ENCODE measurements at regions not wholly inside any gene's neighbourhood (a gene's known extent, or its start where the extent isn't known, plus 50 kb on each side); places are given as distances from the start of the nearest gene placed in this dataset.

DNA sequence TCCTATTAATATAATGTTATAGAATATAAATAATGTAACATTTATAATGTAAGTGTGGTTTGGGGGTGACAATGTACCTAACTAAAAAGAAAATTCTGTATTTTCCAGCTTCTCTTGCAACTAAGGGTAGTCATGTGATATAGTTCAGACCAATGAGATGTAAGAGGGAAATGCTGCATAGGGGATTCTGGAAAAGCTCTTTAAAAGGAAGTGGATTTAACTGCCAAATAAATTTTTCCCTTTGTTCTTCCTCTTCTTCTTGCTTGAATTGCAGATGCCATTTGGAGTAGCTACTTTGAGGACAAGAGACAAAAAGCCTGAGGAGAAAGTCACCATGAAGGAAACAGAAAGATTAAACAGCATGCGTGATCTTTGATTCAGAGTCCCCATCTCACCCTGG lies 194.3 kb downstream of the PTEN start:
- Histone ChIP-seq H3K4me1 (ENCODE audit: control insufficient read depth, insufficient read depth, low read length) (peaks cover 20% of the 10 kb centered on the region), H3K27me3 (ENCODE audit: control insufficient read depth, insufficient read depth, low read length) (no peaks in the 10 kb centered on the region), H3K36me3 (ENCODE audit: control insufficient read depth, insufficient read depth, low read length) (no peaks in the 10 kb centered on the region), H3K9me3 (ENCODE audit: control insufficient read depth, insufficient read depth, low read length) (no peaks in the 10 kb centered on the region), H3K27ac (ENCODE audit: low read length) (no peak overlapping the region), H3K4me3 (ENCODE audit: low read length) (no peak overlapping the region)
- peaks cover 4 to 6% of the 10 kb centered on the region in 2 donors for H3K4me1 Mint-ChIP-seq
- WGBS (ENCODE audit: insufficient coverage) = 100% methylated on average over 1 of the region's 1 CpG
- no peak overlapping the region for H3K4me3 Mint-ChIP-seq
- peaks cover 0 to 5% of the 10 kb centered on the region in 2 donors for H3K9me3 Mint-ChIP-seq
- no peaks in the 10 kb centered on the region for H3K36me3 Mint-ChIP-seq
- TF ChIP-seq, protein P1, sequence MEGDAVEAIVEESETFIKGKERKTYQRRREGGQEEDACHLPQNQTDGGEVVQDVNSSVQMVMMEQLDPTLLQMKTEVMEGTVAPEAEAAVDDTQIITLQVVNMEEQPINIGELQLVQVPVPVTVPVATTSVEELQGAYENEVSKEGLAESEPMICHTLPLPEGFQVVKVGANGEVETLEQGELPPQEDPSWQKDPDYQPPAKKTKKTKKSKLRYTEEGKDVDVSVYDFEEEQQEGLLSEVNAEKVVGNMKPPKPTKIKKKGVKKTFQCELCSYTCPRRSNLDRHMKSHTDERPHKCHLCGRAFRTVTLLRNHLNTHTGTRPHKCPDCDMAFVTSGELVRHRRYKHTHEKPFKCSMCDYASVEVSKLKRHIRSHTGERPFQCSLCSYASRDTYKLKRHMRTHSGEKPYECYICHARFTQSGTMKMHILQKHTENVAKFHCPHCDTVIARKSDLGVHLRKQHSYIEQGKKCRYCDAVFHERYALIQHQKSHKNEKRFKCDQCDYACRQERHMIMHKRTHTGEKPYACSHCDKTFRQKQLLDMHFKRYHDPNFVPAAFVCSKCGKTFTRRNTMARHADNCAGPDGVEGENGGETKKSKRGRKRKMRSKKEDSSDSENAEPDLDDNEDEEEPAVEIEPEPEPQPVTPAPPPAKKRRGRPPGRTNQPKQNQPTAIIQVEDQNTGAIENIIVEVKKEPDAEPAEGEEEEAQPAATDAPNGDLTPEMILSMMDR (IDR thresholded peaks at IDR 0.05) = no peak
- H3K27ac Mint-ChIP-seq = no peak overlapping the region
- intact Hi-C loops (cut with micrococcal nuclease) = no loop called here
- DNase-seq = no peak
- ATAC-seq = no peak
- peaks cover 0 to 6% of the 10 kb centered on the region in 2 donors for H3K27me3 Mint-ChIP-seq (ENCODE audit: low read depth in 2 of 2)

DNA sequence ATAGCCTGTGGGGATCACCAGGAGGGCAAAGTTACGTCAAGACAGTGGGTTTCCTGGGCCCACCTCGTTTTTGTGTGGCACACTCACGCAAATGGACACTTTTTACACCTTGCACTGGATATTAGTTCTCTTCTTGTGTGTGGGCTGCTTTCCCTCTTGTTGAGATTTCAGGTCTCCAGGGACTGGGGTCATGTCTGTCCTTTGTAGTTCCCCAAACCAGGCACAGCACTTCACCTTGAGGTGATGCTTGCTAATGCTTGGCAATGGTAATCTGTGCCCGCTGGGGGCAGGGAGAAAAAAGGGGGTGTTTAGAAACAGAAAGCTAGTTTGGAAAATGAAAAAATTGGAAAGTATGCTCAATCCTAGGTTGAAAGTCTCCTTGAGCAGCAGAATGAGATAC lies 195.3 kb downstream of the PTEN start:
- Mint-ChIP-seq H3K27me3 (ENCODE audit: low read depth in 2 of 2) (peaks cover 0 to 4% of the 10 kb centered on the region in 2 donors), H3K36me3 (no peaks in the 10 kb centered on the region), H3K27ac (no peak overlapping the region), H3K4me3 (no peak overlapping the region), H3K9me3 (peaks cover 0 to 5% of the 10 kb centered on the region in 2 donors), H3K4me1 (peaks cover 11 to 17% of the 10 kb centered on the region in 2 donors)
- no peak for ATAC-seq
- WGBS (ENCODE audit: insufficient coverage) = 98% methylated on average over 4 of the region's 4 CpGs
- intact Hi-C loops (cut with micrococcal nuclease) = no loop called here
- Histone ChIP-seq H3K9me3 (ENCODE audit: control insufficient read depth, insufficient read depth, low read length) (no peaks in the 10 kb centered on the region), H3K27ac (ENCODE audit: low read length) (no peak overlapping the region), H3K27me3 (ENCODE audit: control insufficient read depth, insufficient read depth, low read length) (no peaks in the 10 kb centered on the region), H3K4me1 (ENCODE audit: control insufficient read depth, insufficient read depth, low read length) (peaks cover 25% of the 10 kb centered on the region), H3K4me3 (ENCODE audit: low read length) (no peak overlapping the region), H3K36me3 (ENCODE audit: control insufficient read depth, insufficient read depth, low read length) (no peaks in the 10 kb centered on the region)
- DNase-seq = no peak
- TF ChIP-seq, protein P1 (IDR thresholded peaks at IDR 0.05) = no peak

DNA sequence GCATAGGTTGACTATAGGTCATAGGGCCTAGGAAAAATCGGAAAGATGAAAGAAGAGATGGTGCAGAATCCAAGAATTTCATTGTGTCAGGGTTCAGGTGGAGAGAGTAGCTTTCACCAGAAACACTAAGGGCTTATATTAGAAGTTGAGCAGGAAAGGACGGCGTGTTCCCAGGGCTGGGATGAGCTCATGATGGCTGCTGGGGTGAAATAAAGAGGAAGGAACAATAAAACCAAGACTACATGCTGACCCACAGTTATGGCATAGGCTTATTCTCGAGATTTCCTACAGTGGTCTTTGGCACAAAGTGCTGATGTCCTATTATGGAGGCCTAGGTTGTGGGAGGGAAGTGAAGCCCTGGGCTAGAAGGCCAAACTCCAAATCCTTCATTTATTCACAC lies 195.8 kb downstream of the PTEN start:
- Histone ChIP-seq H3K27ac (ENCODE audit: low read length) (no peak overlapping the region), H3K4me3 (ENCODE audit: low read length) (no peak overlapping the region), H3K4me1 (ENCODE audit: control insufficient read depth, insufficient read depth, low read length) (peaks cover 25% of the 10 kb centered on the region), H3K9me3 (ENCODE audit: control insufficient read depth, insufficient read depth, low read length) (no peaks in the 10 kb centered on the region), H3K36me3 (ENCODE audit: control insufficient read depth, insufficient read depth, low read length) (no peaks in the 10 kb centered on the region), H3K27me3 (ENCODE audit: control insufficient read depth, insufficient read depth, low read length) (no peaks in the 10 kb centered on the region)
- H3K27ac Mint-ChIP-seq = no peak overlapping the region
- H3K27me3 Mint-ChIP-seq (ENCODE audit: low read depth in 2 of 2) = no peaks in the 10 kb centered on the region
- peaks cover 13 to 21% of the 10 kb centered on the region in 2 donors for H3K4me1 Mint-ChIP-seq
- intact Hi-C loops (cut with micrococcal nuclease) = no loop called here
- no peak overlapping the region for H3K4me3 Mint-ChIP-seq
- WGBS (ENCODE audit: insufficient coverage) = 86% methylated on average over 4 of the region's 4 CpGs
- no peak for ATAC-seq
- H3K9me3 Mint-ChIP-seq = peaks cover 0 to 5% of the 10 kb centered on the region in 2 donors
- TF ChIP-seq, protein P1 (IDR thresholded peaks at IDR 0.05) = no peak
- no peak for DNase-seq
- no peaks in the 10 kb centered on the region for H3K36me3 Mint-ChIP-seq

DNA sequence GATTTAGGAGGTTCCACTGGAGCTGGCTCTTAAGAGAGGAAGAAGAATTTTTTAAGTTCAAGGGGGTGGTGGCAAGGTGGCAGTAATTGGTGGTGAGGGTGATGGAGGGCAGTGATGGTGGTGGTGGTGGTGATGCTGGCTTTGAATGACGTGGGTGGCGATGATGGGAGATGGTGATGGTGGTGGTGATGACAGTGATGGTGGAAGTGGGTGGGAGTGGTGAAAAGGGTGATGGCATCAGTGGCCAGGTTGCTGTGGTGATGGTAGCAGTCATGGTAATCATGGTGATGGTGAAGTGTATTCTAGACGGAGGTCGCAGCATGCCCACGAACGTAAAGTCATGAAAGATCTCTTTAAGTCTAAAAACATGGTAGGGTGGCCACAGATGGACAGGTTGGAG lies 197.3 kb downstream of the PTEN start:
- Mint-ChIP-seq H3K36me3 (no peaks in the 10 kb centered on the region), H3K4me3 (peak overlapping the region; percentile 62), H3K27me3 (ENCODE audit: low read depth in 2 of 2) (no peaks in the 10 kb centered on the region), H3K27ac (peak overlapping the region in 1 of 2 donors; percentile 47), H3K9me3 (peaks cover 0 to 5% of the 10 kb centered on the region in 2 donors), H3K4me1 (peaks cover 28 to 36% of the 10 kb centered on the region in 2 donors)
- WGBS (ENCODE audit: insufficient coverage) = 71% methylated on average over 6 of the region's 6 CpGs
- Histone ChIP-seq H3K9me3 (ENCODE audit: control insufficient read depth, insufficient read depth, low read length) (no peaks in the 10 kb centered on the region), H3K27ac (ENCODE audit: low read length) (no peak overlapping the region), H3K4me3 (ENCODE audit: low read length) (no peak overlapping the region), H3K27me3 (ENCODE audit: control insufficient read depth, insufficient read depth, low read length) (no peaks in the 10 kb centered on the region), H3K4me1 (ENCODE audit: control insufficient read depth, insufficient read depth, low read length) (peaks cover 31% of the 10 kb centered on the region), H3K36me3 (ENCODE audit: control insufficient read depth, insufficient read depth, low read length) (no peaks in the 10 kb centered on the region)
- TF ChIP-seq, protein P1 (IDR thresholded peaks at IDR 0.05) = no peak
- peak; percentile 61 to 83 (median 83) for ATAC-seq
- DNase-seq = peak in 1 of 2 donors; percentile 47
- intact Hi-C loops (cut with micrococcal nuclease) = no loop called here

Measured in natural killer cell (primary cell).